ENCODE measurements at regions not wholly inside any gene's neighbourhood (a gene's known extent, or its start where the extent isn't known, plus 50 kb on each side); places are given as distances from the start of the nearest gene placed in this dataset.

- ATAC-seq: no peak
- ChIA-PET POLR2A (ENCODE audit: unreplicated experiment) (no interaction called here), CTCF (no interaction called here)
- H3K4me3 ChIP-seq (ENCODE audit: low read length): no peak overlapping the region
- no peaks in the 10 kb centered on the region for H3K36me3 ChIP-seq (ENCODE audit: low read depth, low read length)
- BruUV-seq (replicated peaks): no TSS peak
- intact Hi-C loops (cut with micrococcal nuclease): no loop called here
- H2AFZ ChIP-seq (ENCODE audit: low read length): no peak overlapping the region
- H3F3A ChIP-seq (ENCODE audit: low read length, unreplicated experiment): no peaks in the 10 kb centered on the region
- H3K9ac ChIP-seq (ENCODE audit: low read length): no peak overlapping the region
- H3K27ac ChIP-seq (ENCODE audit: low read length): no peak overlapping the region
- H3K4me1 ChIP-seq (ENCODE audit: insufficient read depth, low read length): no peaks in the 10 kb centered on the region
- H3K79me2 ChIP-seq (ENCODE audit: low read length): no peaks in the 10 kb centered on the region
- no peak overlapping the region for H3K4me2 ChIP-seq (ENCODE audit: low read length)
- H4K20me1 ChIP-seq (ENCODE audit: low read length): no peaks in the 10 kb centered on the region
- no peaks in the 10 kb centered on the region for H3K9me2 ChIP-seq (replicated peaks; ENCODE audit: low read length)
- H3K27me3 ChIP-seq (ENCODE audit: low read length): no peaks in the 10 kb centered on the region
- no peaks in the 10 kb centered on the region for H3K9me3 ChIP-seq (ENCODE audit: low read length)
- no peak for DNase-seq
- TF ChIP-seq EZH2phosphoT487 (IDR thresholded peaks at IDR 0.05; ENCODE audit: borderline replicate concordance, low read length) (no peak), EZH2 (IDR thresholded peaks at IDR 0.05; ENCODE audit: low read length, unreplicated experiment) (no peak), CTCF (conservative IDR thresholded peaks at IDR 0.05; ENCODE audit: low read depth, low read length) (no peak)
Observed at GRCh38 chr13:22749626-22750025, 431.2 kb upstream of the SGCG start.

- CTCF ChIA-PET: no interaction called here
- ATAC-seq: no peak
- POLR2A ChIA-PET (ENCODE audit: unreplicated experiment): no interaction called here
- Histone ChIP-seq H3K27me3 (ENCODE audit: low read length) (0 out of 2 replicates have a peak, but pooled peaks cover 6% of the 10 kb centered on the region), H4K20me1 (ENCODE audit: low read length) (no peaks in the 10 kb centered on the region), H3K27ac (ENCODE audit: low read length) (no peak overlapping the region), H2AFZ (ENCODE audit: low read length) (no peak overlapping the region), H3F3A (ENCODE audit: low read length, unreplicated experiment) (no peaks in the 10 kb centered on the region), H3K79me2 (ENCODE audit: low read length) (no peaks in the 10 kb centered on the region), H3K9ac (ENCODE audit: low read length) (no peak overlapping the region), H3K4me3 (ENCODE audit: low read length) (no peak overlapping the region), H3K4me1 (ENCODE audit: insufficient read depth, low read length) (no peaks in the 10 kb centered on the region), H3K9me3 (ENCODE audit: low read length) (no peaks in the 10 kb centered on the region), H3K36me3 (ENCODE audit: low read depth, low read length) (no peaks in the 10 kb centered on the region), H3K9me2 (replicated peaks; ENCODE audit: low read length) (no peaks in the 10 kb centered on the region), H3K4me2 (ENCODE audit: low read length) (no peak overlapping the region)
- peak; percentile 9 for DNase-seq
- intact Hi-C loops (cut with micrococcal nuclease): loop anchor here (1.0 kb wide), 1 partner anchor 1132 kb away; no protein-coding TSS in a partner anchor
- BruUV-seq (replicated peaks): no TSS peak
- TF ChIP-seq EZH2phosphoT487 (IDR thresholded peaks at IDR 0.05; ENCODE audit: borderline replicate concordance, low read length) (no peak), CTCF (conservative IDR thresholded peaks at IDR 0.05; ENCODE audit: low read depth, low read length) (peak; percentile 62), EZH2 (IDR thresholded peaks at IDR 0.05; ENCODE audit: low read length, unreplicated experiment) (no peak)
Observed at GRCh38 chr13:22757530-22758120, 423.2 kb upstream of the SGCG start.

GRCh38 chr13:22758245-22758644 is 422.5 kb upstream of the SGCG start:
- CTCF ChIA-PET: no interaction called here
- H3K27ac ChIP-seq (ENCODE audit: low read length): no peak overlapping the region
- intact Hi-C loops (cut with micrococcal nuclease): no loop called here
- 0 out of 2 replicates have a peak, but pooled peaks cover 6% of the 10 kb centered on the region for H3K27me3 ChIP-seq (ENCODE audit: low read length)
- ATAC-seq: no peak
- H3K36me3 ChIP-seq (ENCODE audit: low read depth, low read length): no peaks in the 10 kb centered on the region
- no peak overlapping the region for H3K4me3 ChIP-seq (ENCODE audit: low read length)
- no peaks in the 10 kb centered on the region for H4K20me1 ChIP-seq (ENCODE audit: low read length)
- no peaks in the 10 kb centered on the region for H3K9me2 ChIP-seq (replicated peaks; ENCODE audit: low read length)
- H3K4me2 ChIP-seq (ENCODE audit: low read length): no peak overlapping the region
- POLR2A ChIA-PET (ENCODE audit: unreplicated experiment): no interaction called here
- TF ChIP-seq EZH2phosphoT487 (IDR thresholded peaks at IDR 0.05; ENCODE audit: borderline replicate concordance, low read length): no peak
- no peak for TF ChIP-seq CTCF (conservative IDR thresholded peaks at IDR 0.05; ENCODE audit: low read depth, low read length)
- no peak for TF ChIP-seq EZH2 (IDR thresholded peaks at IDR 0.05; ENCODE audit: low read length, unreplicated experiment)
- BruUV-seq (replicated peaks): no TSS peak
- no peaks in the 10 kb centered on the region for H3F3A ChIP-seq (ENCODE audit: low read length, unreplicated experiment)
- H3K79me2 ChIP-seq (ENCODE audit: low read length): no peaks in the 10 kb centered on the region
- DNase-seq: no peak
- no peaks in the 10 kb centered on the region for H3K4me1 ChIP-seq (ENCODE audit: insufficient read depth, low read length)
- no peaks in the 10 kb centered on the region for H3K9me3 ChIP-seq (ENCODE audit: low read length)
- no peak overlapping the region for H2AFZ ChIP-seq (ENCODE audit: low read length)
- H3K9ac ChIP-seq (ENCODE audit: low read length): no peak overlapping the region
